Ectodermal cell (in vitro differentiated cells): ENCODE measurements at regions not wholly inside any gene's neighbourhood (a gene's known extent, or its start where the extent isn't known, plus 50 kb on each side); places are given as distances from the start of the nearest gene placed in this dataset.

ENCODE experiments used
- H3K27ac ChIP-seq: 2 replicates; pipeline ENCODE4 v1.7.0; 2013; ENCODE audit warnings: mild to moderate bottlenecking, low read depth, low read length; ENCODE audit not compliant: insufficient read depth, poor library complexity, severe bottlenecking
- H3K27me3 ChIP-seq: 2 replicates; pipeline ENCODE4 v1.7.0; 2013; ENCODE audit warnings: mild to moderate bottlenecking, low read length; ENCODE audit not compliant: insufficient read depth, control insufficient read depth, poor library complexity, severe bottlenecking
- H3K36me3 ChIP-seq: one replicate; pipeline ENCODE4 v1.7.0; 2013; ENCODE audit warnings: low read length; ENCODE audit not compliant: control insufficient read depth, insufficient read depth
- H3K4me1 ChIP-seq: one replicate; pipeline ENCODE4 v1.7.0; 2013; ENCODE audit warnings: low read length; ENCODE audit not compliant: control insufficient read depth, insufficient read depth
- H3K4me3 ChIP-seq: 2 replicates; pipeline ENCODE4 v1.7.0; 2013; ENCODE audit warnings: low read depth, low read length, control low read depth; ENCODE audit not compliant: insufficient read depth
- H3K9me3 ChIP-seq: 2 replicates; pipeline ENCODE4 v1.7.0; 2013; ENCODE audit warnings: mild to moderate bottlenecking, low read length, moderate library complexity; ENCODE audit not compliant: control insufficient read depth
- WGBS, 2 experiments: methylation state at CpG; one replicate each; pipeline ENCODE4 v1.1.7; 2013; ENCODE audit warnings: missing lambda C conversion rate in 2 of 2; 5-methylcytosine and 5-hydroxymethylcytosine counted together

DNA sequence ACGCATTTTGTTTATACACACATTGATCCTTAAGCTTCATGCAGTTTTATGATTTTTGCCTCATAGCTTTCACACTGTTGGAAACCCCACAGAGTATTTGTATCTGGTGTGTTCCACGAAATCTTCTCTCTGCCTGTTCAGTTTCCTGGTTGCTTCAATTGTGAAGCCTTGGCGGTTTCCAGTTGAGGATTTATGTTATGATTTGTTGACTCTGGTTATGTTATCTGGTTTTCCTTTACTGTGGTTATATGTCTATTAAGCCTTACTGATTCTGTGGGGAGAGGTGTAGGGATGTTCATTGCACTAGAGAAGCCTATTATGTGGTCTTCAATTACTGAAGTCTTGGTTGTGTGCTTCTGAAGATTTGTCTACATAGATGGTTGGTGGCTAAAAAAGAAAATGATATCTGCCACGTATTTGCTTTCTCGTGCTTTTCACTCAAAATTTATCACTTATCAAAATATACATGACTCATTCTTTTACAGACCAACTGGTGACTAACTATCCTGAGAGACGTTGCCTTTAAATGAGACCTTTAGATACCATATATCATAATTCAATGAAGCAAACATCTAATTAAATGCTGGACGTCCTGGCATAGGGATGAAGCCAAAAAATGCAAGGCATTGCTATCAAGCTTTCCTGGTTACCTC, 488.0 kb upstream of the B3GALT2 start:
- Histone ChIP-seq H3K36me3 (no peaks in the 10 kb centered on the region), H3K27ac (no peak overlapping the region), H3K27me3 (no peaks in the 10 kb centered on the region), H3K4me1 (no peaks in the 10 kb centered on the region), H3K4me3 (no peak overlapping the region), H3K9me3 (no peaks in the 10 kb centered on the region)
- WGBS, 2 experiments, result 93 to 94% methylated on average over 7 of the region's 7 CpGs

DNA sequence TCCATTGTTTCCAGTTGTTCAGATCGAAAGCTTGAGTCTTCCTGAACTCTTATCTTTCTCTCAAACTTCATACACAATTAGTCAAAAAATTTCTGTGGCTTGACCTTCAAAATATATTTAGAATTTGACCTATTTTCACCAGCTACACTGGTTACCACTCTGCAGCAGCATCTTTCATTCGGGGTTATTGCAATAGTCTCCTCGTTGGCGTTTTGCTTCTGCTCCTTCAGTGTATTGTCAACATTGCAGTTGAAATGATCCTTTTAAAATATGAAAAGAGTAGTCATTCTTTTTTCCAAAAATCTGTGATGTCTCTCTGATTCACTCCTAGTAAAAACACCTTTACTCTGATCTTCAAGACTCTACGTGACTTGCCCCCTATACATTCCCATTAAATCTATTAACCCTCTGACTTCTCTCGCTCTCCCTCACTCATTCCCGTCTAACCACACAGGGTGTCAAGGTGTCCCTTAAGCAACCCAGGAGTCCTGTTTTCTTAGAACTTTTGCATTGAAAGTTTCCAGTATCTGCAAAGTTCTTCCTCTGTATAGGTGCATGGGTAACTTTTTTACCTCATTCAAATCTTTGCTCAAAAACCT, 480.2 kb upstream of the B3GALT2 start:
- Histone ChIP-seq H3K4me1 (no peaks in the 10 kb centered on the region), H3K4me3 (no peak overlapping the region), H3K27me3 (no peaks in the 10 kb centered on the region), H3K27ac (no peak overlapping the region), H3K9me3 (no peaks in the 10 kb centered on the region), H3K36me3 (no peaks in the 10 kb centered on the region)
- WGBS, 2 experiments, result 90 to 91% methylated on average over 7 of the region's 7 CpGs

DNA sequence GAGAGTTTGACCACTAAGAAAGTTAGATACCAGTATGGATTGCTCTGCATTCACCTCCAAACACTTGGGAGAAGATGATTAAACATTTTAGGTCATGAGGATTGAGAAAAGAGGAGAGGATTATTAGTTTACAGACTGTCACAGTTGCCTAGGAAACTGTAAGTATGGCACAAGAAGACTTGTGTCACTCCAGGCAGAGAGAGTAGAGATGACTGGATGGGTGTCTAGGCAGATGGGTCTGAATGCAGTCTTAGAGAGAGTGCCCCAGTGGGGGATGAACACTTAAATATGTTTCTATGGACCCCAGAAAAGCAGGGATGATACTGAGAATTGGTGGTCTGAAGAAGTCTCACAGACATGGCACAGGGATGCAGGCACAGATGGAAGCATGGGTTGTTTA, 477.6 kb upstream of the B3GALT2 start:
- no peak overlapping the region for H3K27ac ChIP-seq
- H3K4me3 ChIP-seq, result no peak overlapping the region

DNA sequence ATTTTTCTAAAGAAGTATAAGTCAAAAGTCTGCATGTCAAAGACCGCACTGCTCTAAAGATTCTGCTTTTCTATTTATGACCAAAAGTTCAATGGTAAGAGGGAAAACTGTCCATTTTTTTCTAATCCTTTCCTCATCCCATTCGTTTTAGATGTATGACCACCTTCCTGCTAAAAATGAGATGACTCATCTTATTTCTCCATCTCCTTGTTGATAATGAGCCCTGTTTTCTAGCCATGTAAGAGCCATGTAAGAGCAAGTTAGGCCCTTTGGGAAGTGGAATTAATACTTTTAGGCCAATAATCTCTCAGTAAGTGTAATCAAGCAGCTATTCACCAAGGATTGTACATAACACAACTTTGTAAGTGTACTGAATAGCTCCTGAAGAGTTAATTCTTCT, 475.6 kb upstream of the B3GALT2 start:
- H3K36me3 ChIP-seq, result no peaks in the 10 kb centered on the region
- no peak overlapping the region for H3K4me3 ChIP-seq
- no peaks in the 10 kb centered on the region for H3K9me3 ChIP-seq
- 79 to 93% methylated on average over 2 of the region's 2 CpGs for WGBS, 2 experiments
- H3K27me3 ChIP-seq, result no peaks in the 10 kb centered on the region
- H3K4me1 ChIP-seq, result no peaks in the 10 kb centered on the region
- H3K27ac ChIP-seq, result no peak overlapping the region

More for the DNA sequence above, 477.6 kb upstream of the B3GALT2 start:
- H3K27me3 ChIP-seq, result no peaks in the 10 kb centered on the region
- no peaks in the 10 kb centered on the region for H3K9me3 ChIP-seq
- no peaks in the 10 kb centered on the region for H3K36me3 ChIP-seq
- no peaks in the 10 kb centered on the region for H3K4me1 ChIP-seq

DNA sequence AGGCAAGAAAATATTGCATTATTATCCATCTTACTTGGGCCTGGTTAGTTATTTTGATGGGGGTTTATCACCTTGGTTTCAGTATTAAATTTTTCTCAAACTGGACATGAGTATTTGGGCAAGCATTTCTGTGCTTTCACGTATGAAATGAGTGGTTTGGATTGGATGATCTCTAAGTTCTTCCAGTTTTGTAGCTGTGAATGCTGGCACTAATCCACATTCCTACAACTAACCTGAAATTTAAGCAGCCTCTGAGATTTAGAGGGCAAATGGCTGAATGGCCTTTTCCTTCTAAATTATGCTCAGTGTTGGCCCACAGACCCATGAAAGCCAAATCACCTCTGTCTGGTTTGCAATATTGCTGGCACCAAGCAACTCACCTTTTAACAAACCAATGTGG, 475.0 kb upstream of the B3GALT2 start:
- no peak overlapping the region for H3K27ac ChIP-seq
- no peaks in the 10 kb centered on the region for H3K9me3 ChIP-seq
- H3K27me3 ChIP-seq, result no peaks in the 10 kb centered on the region
- no peak overlapping the region for H3K4me3 ChIP-seq
- WGBS, 2 experiments, result 76 to 100% methylated on average over 1 of the region's 1 CpG
- H3K36me3 ChIP-seq, result no peaks in the 10 kb centered on the region
- H3K4me1 ChIP-seq, result no peaks in the 10 kb centered on the region

DNA sequence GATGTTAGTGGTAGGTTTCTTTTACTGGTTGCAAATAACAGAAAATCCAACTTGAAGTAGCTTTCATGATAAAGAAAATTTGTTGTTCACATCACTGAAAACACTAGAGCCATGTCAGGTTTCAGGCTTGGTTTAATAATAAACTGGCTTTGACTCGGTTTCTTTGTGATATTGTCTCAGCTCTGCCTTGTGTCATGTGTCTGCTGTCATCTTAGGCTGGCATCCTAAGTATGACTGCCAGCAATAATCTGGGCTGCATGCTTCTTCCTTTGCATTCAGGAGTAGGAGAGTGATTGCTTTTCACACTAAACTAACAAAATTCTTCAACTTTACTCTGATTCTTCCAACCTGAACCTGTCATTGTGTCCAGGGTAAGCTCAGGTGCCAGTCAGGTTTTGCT, 474.0 kb upstream of the B3GALT2 start:
- H3K27me3 ChIP-seq, result no peaks in the 10 kb centered on the region
- 93 to 95% methylated on average over 1 of the region's 1 CpG for WGBS, 2 experiments
- H3K4me1 ChIP-seq, result no peaks in the 10 kb centered on the region
- H3K36me3 ChIP-seq, result no peaks in the 10 kb centered on the region
- H3K9me3 ChIP-seq, result no peaks in the 10 kb centered on the region
- no peak overlapping the region for H3K27ac ChIP-seq
- no peak overlapping the region for H3K4me3 ChIP-seq

DNA sequence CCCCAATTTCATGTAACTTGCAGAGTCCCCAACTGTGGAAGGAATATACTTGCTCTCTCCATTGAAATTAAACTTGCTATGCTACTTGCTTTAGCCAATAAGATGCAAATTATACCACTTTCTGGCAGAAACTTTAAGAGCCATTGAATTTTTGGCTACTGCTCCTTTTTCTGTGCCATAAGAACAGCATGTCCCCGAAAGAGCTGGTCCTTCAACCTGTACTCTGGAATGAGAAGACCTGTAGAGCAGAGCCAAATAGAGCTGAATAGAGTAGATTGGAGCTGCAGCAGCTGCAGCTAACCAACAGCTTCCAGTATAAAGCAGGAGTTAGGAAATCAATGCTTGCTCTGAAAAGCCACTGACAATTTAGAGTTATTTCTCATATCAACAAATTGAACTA, 472.3 kb upstream of the B3GALT2 start:
- H3K9me3 ChIP-seq, result no peaks in the 10 kb centered on the region
- 94 to 96% methylated on average over 1 of the region's 1 CpG for WGBS, 2 experiments
- no peak overlapping the region for H3K27ac ChIP-seq
- H3K36me3 ChIP-seq, result no peaks in the 10 kb centered on the region
- no peak overlapping the region for H3K4me3 ChIP-seq
- H3K27me3 ChIP-seq, result no peaks in the 10 kb centered on the region
- H3K4me1 ChIP-seq, result no peaks in the 10 kb centered on the region

DNA sequence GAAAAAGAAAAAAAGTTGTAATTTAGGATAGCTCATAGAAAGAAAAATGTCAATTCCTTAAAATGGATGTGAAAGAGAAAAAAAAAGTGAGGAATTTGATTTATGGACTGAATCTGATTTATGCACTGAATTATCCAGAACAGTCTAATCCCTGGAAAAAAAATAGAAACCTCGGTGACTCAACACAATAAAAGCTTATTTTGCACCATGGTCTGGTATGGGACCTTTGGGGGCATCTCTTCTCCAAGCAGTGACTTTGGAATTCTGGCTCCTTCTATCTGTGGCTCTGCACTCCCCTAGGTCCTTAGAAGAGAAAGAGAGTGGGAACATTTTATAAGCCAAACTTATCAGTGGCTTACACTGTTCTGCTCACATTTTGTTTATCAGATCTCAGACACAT, 471.7 kb upstream of the B3GALT2 start:
- 92 to 100% methylated on average over 1 of the region's 1 CpG for WGBS, 2 experiments
- H3K9me3 ChIP-seq, result no peaks in the 10 kb centered on the region
- H3K4me1 ChIP-seq, result no peaks in the 10 kb centered on the region
- no peaks in the 10 kb centered on the region for H3K36me3 ChIP-seq
- H3K4me3 ChIP-seq, result no peak overlapping the region
- H3K27me3 ChIP-seq, result no peaks in the 10 kb centered on the region
- H3K27ac ChIP-seq, result no peak overlapping the region

DNA sequence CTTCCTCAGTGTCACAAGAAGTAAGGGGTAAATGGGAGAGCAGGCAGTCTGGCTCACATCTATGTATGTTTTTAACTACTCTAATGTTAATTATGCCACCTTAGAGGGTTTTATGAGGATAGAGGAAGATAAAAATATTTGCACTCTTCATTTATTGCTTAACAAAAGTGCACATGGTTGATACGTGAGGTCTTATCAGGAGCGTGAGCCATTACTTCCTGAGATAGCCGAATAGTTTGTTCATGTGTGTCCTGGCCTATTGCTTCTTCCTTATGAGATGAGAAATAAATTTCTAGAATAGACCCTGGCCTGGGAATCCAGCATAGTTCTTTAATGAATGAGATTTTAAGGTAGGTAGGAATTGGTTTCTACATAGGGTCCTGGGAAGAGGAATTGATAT, 471.1 kb upstream of the B3GALT2 start:
- Histone ChIP-seq H3K4me3 (no peak overlapping the region), H3K4me1 (no peaks in the 10 kb centered on the region), H3K36me3 (no peaks in the 10 kb centered on the region), H3K27me3 (no peaks in the 10 kb centered on the region), H3K9me3 (no peaks in the 10 kb centered on the region), H3K27ac (no peak overlapping the region)
- 95 to 98% methylated on average over 3 of the region's 3 CpGs for WGBS, 2 experiments

DNA sequence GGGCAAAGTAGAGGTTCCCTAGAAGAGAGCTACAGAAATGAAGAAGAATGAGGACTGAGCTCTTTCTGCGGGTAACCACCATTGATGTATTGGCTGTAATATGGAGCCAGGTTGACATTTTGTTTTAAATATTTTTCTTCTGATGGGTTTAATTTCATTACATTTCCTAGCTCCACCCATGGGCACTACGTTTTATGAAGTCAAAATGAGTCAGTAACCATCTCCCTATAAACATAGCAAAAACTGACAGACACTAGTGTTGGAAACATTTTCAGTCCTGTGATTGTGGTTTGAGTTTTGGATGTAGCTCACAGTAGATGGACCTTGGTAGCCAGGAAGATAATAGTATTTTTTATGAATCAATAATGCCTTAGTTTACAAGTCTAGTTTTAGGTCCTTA, 470.4 kb upstream of the B3GALT2 start:
- Histone ChIP-seq H3K9me3 (no peaks in the 10 kb centered on the region), H3K36me3 (no peaks in the 10 kb centered on the region), H3K4me3 (no peak overlapping the region), H3K27ac (no peak overlapping the region), H3K27me3 (no peaks in the 10 kb centered on the region), H3K4me1 (no peaks in the 10 kb centered on the region)
- WGBS, 2 experiments, result 91 to 95% methylated on average over 1 to 2 of the region's 2 CpGs
